GF-D8 (cell line): ENCODE measurements at regions not wholly inside any gene's neighbourhood (a gene's known extent, or its start where the extent isn't known, plus 50 kb on each side); places are given as distances from the start of the nearest gene placed in this dataset.
"Not testable (repeated sequence)": the region's sequence is repeated elsewhere in the genome, so short reads cannot be mapped to it uniquely, and the experiment has no call there.

Experiments used
- DNase-seq: peaks from one replicate; lab custom pipeline; 2025; lab: John Stamatoyannopoulos, UW

DNA sequence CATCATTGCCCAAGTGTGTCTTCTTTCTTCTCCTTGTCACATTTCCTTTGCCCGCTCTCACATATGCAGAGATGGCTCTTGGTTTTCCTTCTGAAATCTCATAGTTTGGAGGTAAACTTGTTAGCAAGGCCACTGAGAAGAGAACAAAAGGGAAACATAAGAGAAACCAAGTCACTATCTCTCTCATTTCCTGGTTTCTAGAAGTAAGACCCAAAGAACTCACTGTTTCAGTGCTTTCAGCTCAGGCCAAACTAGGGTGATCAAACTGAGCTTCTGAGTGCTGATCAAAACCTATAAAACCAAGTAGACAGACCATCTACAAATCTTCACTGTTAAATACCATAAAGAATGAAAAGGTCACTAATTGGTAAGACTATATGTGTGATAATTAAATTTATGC is 275.4 kb upstream of the BTG1 start:
- no peak for DNase-seq

- no peak for DNase-seq
Measured at GRCh38 chr12:92419201-92419600, 273.6 kb upstream of the BTG1 start.

- DNase-seq: no peak
Measured at GRCh38 chr12:92418381-92418780, 272.7 kb upstream of the BTG1 start.

- no peak for DNase-seq
Measured at GRCh38 chr12:92417373-92417772, 271.7 kb upstream of the BTG1 start.

- no peak for DNase-seq
Measured at GRCh38 chr12:92416385-92416812, 270.8 kb upstream of the BTG1 start.

- no peak for DNase-seq
Measured at GRCh38 chr12:92414170-92415070, 268.8 kb upstream of the BTG1 start.

DNA sequence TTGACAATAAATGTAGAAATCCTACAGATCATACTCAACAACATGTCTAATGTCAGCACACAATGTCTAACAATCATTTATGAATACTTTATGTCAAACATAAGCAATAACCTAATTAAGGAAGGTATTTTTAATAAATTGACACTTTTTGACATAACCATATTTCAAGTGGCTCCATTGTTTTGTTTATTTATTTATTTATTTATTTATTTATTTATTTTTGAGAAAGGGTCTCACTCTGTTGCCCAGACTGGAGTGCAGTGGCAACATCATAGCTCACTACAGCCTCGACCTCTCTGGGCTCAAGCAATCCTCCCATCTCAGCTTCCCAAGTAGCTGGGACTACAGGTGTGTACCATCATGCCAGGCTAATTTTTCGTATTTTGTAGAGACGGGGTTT is 267.6 kb upstream of the BTG1 start:
- no peak for DNase-seq

- no peak for DNase-seq
Measured at GRCh38 chr12:92412856-92413255, 267.2 kb upstream of the BTG1 start.

DNA sequence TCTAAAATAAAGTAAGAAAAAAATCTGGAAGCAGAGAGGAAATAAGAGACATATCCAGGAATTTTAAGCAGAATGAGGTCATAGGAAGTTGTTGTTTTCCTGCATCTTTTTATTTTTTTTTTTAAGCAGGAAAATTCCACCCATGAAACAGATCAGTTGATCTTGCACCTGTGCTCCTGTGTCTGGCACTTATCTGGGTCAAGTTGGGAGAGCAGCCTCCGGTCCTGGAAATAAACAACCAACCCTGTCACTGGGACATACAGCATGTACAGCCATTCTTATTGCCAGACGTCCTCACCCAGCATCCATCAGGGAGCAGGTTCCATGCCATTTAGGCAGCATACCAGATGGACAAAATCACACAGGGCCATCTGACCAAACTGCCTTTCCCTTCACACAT is 266.0 kb upstream of the BTG1 start:
- DNase-seq: no peak

DNA sequence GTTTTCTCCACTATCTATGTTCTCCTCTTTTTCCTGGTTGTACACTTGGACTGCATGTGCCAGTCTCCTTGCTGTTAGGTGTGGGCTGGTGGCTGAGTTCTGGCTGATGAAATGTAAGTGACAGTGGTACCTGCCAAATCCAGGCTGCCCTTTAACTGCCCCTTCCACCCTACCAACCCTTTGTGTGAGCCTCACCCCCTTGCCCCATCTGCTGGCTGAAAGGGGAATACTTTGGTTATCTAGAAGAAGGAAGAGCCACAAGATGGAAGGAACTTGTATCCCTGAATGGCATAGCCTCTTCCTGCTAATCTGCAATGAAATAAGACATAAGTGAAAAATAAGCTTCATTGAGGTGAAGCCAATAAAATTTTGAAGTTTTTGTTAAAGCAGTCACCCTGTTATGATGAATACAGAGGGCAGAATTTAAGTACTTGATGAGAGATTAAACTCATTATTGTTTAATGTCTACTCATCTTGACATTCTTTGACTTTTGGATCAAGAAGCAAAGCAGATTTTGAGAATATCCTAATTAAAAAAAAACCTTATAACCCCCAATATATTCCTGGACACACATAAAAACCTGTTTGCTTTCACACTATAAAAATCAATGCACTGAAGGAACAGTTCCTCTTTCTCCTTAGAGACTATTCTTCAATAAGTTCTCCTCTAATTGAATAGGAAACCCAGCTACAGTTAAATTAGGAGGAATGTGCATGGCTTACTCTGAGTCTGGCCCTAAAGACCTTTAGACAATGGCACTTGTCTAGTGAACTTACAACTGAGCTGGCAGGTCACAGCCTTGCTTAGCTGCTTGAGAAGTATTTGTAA is 262.6 kb upstream of the BTG1 start:
- no peak for DNase-seq

DNA sequence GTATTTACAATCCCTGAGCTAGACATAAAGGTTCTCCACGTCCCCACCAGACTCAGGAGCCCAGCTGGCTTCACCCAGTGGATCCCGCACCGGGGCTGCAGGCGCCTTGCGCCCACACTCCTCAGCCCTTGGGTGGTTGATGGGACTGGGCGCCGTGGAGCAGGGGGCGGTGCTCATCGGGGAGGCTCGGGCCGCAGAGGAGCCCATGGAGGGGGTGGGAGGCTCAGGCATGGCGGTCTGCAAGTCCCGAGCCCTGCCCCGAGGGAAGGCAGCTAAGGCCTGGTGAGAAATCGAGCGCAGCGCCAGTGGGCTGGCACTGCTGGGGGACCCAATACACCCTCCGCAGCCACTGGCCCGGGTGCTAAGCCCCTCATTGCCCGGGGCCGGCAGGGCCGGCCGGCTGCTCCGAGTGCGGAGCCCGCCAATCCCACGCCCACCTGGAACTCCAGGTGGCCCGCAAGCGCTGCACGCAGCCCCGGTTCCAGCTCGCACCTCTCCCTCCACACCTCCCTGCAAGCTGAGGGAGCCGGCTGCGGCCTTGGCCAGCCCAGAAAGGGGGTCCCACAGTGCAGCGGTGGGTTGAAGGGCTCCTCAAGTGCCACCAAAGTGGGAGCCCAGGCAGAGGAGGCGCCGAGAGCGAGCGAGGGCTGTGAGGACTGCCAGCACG is 260.9 kb upstream of the BTG1 start:
- not testable (repeated sequence) for DNase-seq

DNA sequence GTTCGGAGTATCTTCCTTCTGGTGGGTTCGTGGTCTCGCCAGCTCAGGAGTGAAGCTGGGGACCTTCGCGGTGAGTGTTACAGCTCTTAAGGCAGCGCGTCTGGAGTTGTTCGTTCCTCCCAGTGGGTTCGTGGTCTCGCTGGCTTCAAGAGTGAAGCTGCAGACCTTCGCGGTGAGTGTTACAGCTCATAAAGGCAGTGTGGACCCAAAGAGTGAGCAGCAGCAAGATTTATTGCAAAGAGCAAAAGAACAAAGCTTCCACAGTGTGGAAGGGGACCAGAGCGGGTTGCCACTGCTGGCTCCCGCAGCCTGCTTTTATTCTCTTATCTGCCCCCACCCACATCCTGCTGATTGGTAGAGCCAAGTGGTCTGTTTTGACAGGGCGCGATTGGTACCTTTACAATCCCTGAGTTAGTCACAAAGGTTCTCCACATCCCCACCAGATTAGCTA is 260.2 kb upstream of the BTG1 start:
- DNase-seq: not testable (repeated sequence)

GRCh38 chr12:92404921-92405320 is 259.3 kb upstream of the BTG1 start:
- no peak for DNase-seq

DNA sequence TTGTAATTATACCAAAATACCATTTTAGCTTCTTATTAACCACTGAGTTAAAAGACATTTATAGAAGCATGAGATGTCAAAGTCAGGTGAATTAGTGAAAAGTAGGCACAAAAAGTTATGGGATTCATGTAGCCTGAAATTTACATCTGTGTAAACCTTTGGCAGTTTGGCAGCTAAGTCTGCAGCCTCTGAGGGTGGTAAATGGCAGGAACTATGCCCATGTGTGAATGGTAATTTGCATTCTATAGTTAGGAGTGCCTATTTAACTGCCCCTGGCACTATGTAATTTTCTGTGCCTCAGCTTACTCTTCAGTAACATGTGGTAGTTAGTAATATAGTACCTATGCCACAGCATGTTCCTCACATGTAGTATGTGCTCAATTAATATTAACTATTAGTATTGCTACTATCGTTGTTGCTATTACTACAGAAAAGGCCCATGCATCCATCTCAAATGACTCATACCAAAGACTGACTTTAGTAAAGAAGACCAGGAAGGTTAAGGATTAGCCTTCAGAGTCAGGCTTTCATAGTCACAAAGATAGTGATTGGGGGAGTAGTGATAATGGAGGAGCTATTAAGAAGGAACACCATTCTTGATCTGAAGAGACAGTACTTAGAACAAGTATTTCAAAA is 258.7 kb upstream of the BTG1 start:
- DNase-seq: no peak

DNA sequence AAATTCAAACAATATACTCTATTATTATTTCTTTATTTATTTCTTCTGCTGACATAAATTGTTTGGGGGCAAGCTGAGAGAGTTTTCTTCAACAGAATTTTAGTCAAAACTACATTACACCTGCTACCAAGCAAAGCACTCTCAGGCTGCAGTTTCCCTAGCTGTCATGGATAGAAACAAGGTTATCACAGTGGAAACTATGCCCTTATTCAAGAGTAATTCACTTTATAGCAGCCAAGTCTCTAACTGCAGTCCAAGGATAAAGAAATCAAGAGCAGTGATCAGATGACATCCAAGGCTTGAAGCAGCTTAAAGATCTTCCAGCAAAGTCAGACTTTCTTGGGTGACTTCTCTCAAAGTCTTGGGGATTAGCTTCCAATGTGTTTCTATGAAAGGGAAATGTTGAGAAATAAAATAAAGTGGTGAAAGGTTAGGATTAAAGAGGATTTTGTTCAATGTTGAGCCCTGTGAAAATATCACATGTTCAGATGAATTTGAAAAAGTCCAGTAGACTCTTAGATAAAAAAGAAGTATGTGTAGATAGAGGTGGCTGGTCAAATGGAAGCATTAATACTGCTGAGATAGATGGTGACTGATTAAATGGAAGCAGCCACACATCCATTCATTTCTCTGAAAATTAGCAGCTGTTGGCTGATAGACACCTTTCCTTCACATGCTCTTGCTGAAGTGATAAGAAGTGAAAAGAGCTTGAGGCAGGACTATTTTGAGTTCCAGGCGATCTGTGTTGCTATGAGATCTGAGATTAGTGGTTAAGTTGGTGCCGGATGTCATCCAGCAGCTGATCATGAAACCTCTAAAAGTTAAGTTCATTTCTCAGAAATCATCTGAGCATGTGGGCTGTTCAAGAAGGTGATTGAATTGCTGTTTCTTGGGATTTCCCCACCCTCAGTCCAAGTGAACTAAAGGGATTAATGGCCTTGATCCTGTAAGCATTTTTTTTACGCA is 257.8 kb upstream of the BTG1 start:
- DNase-seq: no peak

DNA sequence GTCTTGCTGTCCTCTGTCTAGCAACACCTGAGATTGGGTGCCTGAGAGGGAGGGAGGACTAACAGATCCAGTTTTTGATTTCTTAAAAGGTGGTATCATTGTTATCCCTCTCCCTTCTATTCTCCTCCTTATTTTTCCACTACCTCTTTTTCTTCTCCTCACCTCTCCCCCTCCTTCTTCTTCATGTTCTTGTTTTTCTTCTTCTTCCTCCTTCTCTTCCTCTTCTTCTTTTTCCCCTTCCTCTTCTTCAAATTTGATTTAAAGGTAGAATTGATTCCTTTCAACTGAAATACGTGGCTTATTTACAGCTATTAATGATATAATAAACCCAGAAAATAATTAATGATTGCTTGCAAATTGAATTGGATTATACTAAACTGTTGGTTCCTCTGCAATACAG is 256.8 kb upstream of the BTG1 start:
- DNase-seq: no peak

GRCh38 chr12:92400006-92400405 is 254.4 kb upstream of the BTG1 start:
- no peak for DNase-seq

GRCh38 chr12:92398565-92399309 is 253.1 kb upstream of the BTG1 start:
- no peak for DNase-seq

DNA sequence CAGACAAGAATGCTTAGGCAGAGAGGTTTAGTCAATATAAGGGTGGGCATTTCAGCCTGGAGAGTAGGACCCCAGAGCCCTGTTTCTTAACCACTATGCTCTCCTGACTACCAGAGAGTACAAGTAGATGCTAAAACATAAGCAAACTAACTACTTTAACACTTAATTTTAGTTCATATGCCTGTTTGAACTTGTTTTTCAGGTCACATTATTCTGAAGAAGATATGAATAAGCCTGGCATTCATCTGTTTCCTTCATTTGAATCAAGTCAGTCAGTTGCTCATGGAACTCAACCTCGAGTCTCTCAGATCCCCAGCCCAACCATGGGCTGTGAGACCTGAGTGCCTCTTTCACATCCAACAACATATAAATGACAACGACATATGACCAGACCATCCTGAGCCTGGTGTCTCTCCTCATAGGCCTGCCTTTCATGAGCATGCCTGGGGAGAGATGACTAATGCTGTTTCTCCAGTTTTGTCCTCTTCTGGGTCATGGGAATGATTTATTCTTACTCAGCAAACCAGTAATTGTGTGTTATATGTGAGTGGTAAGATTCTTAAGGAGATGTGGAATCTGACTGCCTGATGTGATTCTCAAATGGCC is 251.1 kb upstream of the BTG1 start:
- DNase-seq: no peak

- no peak for DNase-seq
Measured at GRCh38 chr12:92395322-92395721, 249.7 kb upstream of the BTG1 start.
